Liver (tissue), 3 donors: ENCODE measurements at regions not wholly inside any gene's neighbourhood (a gene's known extent, or its start where the extent isn't known, plus 50 kb on each side); places are given as distances from the start of the nearest gene placed in this dataset.
"Not testable (repeated sequence)": the region's sequence is repeated elsewhere in the genome, so short reads cannot be mapped to it uniquely, and the experiment has no call there.

Experiments used
- EGR1 ChIP-seq, 2 donors: IDR thresholded peaks; 2 replicates each; pipeline ENCODE4 v1.6.1; 2016 to 2018; ENCODE audit warnings: antibody characterized with exemption in 2 of 2, low read depth in 2 of 2
- HNF4A ChIP-seq, 2 donors: conservative IDR thresholded peaks; 2 replicates each; pipeline ENCODE4 v1.6.1; 2016; ENCODE audit warnings: antibody characterized with exemption in 2 of 2, mild to moderate bottlenecking in 2 of 2
- YY1 ChIP-seq: IDR thresholded peaks from 2 replicates; pipeline ENCODE4 v1.6.1; 2016; ENCODE audit warnings: antibody characterized with exemption, mild to moderate bottlenecking
- TF ChIP-seq, protein P1 (sequence below): fragments of 150-350 bp; IDR thresholded peaks from 2 replicates; pipeline ENCODE4 v1.5.1; 2017; ENCODE audit warnings: improper control_type of control experiment, low read depth, low read length; ENCODE audit not compliant: missing input control
- TF ChIP-seq, protein P2 (sequence below): IDR thresholded peaks from 2 replicates; pipeline ENCODE4 v1.6.1; 2016; ENCODE audit warnings: antibody characterized with exemption, mild to moderate bottlenecking
- TF ChIP-seq, protein P3 (sequence below): IDR thresholded peaks from 2 replicates; pipeline ENCODE4 v1.6.1; 2016; ENCODE audit warnings: antibody characterized with exemption
- donor health status: healthy.
- donor health status: healthy.

DNA sequence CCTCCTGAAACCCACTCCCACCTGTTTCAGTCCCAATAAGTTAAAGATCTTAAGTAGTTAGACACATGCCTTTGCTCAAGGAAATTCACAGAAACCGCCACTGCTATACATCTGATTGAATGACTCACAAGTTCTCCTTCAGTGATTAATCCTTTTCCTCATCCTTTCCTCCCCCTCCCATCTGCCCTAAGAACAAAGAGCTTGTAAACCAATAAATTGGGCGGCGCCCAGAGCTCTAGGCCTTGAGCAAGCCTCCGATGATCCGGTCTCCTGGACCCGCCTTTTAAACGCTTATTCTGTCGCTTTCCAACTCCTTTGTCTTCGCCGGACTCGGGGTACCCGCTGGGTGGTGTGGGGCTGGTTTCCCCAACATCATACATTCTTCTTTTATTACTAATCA lies 104.9 kb downstream of the TRAM1L1 start:
- not testable (repeated sequence) for TF ChIP-seq YY1; EGR1 (IDR thresholded peaks at IDR 0.05; ENCODE audit: low read depth in 2 of 2); HNF4A (conservative IDR thresholded peaks at IDR 0.05)
- TF ChIP-seq, protein P1, sequence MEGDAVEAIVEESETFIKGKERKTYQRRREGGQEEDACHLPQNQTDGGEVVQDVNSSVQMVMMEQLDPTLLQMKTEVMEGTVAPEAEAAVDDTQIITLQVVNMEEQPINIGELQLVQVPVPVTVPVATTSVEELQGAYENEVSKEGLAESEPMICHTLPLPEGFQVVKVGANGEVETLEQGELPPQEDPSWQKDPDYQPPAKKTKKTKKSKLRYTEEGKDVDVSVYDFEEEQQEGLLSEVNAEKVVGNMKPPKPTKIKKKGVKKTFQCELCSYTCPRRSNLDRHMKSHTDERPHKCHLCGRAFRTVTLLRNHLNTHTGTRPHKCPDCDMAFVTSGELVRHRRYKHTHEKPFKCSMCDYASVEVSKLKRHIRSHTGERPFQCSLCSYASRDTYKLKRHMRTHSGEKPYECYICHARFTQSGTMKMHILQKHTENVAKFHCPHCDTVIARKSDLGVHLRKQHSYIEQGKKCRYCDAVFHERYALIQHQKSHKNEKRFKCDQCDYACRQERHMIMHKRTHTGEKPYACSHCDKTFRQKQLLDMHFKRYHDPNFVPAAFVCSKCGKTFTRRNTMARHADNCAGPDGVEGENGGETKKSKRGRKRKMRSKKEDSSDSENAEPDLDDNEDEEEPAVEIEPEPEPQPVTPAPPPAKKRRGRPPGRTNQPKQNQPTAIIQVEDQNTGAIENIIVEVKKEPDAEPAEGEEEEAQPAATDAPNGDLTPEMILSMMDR, result not testable (repeated sequence)
- TF ChIP-seq, protein P2, sequence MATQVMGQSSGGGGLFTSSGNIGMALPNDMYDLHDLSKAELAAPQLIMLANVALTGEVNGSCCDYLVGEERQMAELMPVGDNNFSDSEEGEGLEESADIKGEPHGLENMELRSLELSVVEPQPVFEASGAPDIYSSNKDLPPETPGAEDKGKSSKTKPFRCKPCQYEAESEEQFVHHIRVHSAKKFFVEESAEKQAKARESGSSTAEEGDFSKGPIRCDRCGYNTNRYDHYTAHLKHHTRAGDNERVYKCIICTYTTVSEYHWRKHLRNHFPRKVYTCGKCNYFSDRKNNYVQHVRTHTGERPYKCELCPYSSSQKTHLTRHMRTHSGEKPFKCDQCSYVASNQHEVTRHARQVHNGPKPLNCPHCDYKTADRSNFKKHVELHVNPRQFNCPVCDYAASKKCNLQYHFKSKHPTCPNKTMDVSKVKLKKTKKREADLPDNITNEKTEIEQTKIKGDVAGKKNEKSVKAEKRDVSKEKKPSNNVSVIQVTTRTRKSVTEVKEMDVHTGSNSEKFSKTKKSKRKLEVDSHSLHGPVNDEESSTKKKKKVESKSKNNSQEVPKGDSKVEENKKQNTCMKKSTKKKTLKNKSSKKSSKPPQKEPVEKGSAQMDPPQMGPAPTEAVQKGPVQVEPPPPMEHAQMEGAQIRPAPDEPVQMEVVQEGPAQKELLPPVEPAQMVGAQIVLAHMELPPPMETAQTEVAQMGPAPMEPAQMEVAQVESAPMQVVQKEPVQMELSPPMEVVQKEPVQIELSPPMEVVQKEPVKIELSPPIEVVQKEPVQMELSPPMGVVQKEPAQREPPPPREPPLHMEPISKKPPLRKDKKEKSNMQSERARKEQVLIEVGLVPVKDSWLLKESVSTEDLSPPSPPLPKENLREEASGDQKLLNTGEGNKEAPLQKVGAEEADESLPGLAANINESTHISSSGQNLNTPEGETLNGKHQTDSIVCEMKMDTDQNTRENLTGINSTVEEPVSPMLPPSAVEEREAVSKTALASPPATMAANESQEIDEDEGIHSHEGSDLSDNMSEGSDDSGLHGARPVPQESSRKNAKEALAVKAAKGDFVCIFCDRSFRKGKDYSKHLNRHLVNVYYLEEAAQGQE, result not testable (repeated sequence)
- TF ChIP-seq, protein P3, sequence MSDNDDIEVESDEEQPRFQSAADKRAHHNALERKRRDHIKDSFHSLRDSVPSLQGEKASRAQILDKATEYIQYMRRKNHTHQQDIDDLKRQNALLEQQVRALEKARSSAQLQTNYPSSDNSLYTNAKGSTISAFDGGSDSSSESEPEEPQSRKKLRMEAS, result not testable (repeated sequence)
